ENCODE measurements at regions not wholly inside any gene's neighbourhood (a gene's known extent, or its start where the extent isn't known, plus 50 kb on each side); places are given as distances from the start of the nearest gene placed in this dataset.
A peak's percentile ranks its signal among the peaks of the same experiment; 100 is the strongest.

DNA sequence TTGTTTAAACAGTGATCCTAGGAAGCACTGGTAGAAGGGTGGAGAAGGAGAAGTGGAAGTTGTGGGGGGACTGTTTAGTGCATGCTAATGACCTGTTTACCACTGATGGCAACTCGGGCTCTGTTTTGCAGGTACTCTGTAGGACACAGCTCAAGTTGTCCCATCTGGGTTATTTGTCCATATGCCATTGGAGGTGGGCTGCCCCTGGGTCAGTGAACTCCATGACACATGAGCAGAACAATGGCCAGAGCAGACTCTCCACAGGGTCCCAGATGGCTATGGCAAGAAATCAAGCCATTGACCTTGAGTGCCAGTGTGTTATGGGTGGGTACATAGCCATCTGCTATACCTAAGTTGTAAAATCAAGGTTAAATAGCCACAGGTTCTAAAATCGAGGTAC is 175.9 kb downstream of the GAS1 start:
- no peak for TF ChIP-seq POLR2A (IDR thresholded peaks at IDR 0.05)
- TF ChIP-seq, protein P1, sequence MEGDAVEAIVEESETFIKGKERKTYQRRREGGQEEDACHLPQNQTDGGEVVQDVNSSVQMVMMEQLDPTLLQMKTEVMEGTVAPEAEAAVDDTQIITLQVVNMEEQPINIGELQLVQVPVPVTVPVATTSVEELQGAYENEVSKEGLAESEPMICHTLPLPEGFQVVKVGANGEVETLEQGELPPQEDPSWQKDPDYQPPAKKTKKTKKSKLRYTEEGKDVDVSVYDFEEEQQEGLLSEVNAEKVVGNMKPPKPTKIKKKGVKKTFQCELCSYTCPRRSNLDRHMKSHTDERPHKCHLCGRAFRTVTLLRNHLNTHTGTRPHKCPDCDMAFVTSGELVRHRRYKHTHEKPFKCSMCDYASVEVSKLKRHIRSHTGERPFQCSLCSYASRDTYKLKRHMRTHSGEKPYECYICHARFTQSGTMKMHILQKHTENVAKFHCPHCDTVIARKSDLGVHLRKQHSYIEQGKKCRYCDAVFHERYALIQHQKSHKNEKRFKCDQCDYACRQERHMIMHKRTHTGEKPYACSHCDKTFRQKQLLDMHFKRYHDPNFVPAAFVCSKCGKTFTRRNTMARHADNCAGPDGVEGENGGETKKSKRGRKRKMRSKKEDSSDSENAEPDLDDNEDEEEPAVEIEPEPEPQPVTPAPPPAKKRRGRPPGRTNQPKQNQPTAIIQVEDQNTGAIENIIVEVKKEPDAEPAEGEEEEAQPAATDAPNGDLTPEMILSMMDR (IDR thresholded peaks at IDR 0.05), result no peak
- no peaks in the 10 kb centered on the region for H3K4me1 ChIP-seq
- H3K36me3 ChIP-seq (ENCODE audit: low read depth, missing control alignments), result no peaks in the 10 kb centered on the region
- DNase-seq, result no peak
- no peak overlapping the region for H3K27ac ChIP-seq
- no peaks in the 10 kb centered on the region for H3K9me3 ChIP-seq
- intact Hi-C loops (cut with DNase I; ENCODE audit: low total_unique reads), result no loop called here
- no peak overlapping the region for H3K4me3 ChIP-seq
- 77% methylated on average over 2 of the region's 2 CpGs for WGBS, 2 donors
- no peaks in the 10 kb centered on the region for H3K27me3 ChIP-seq

DNA sequence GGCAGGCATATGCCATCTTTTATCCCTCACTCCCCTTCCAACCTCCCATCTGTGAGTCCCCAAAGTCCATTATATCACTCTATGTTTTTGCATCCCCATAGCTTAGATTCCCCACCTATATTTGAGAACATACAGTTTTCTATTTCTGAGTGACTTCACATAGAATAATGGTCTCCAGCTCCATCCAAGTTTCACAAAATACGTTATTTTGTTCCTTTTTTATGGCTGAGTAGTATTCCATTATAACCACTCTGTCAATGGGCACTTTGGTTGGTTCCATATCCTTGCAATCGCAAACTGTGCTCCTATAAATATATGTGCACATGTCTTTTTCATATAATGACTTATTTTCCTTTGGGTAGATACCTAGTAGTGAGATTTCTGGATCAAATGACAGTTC is 178.6 kb downstream of the GAS1 start:
- no peak for DNase-seq
- intact Hi-C loops (cut with DNase I; ENCODE audit: low total_unique reads), result no loop called here
- WGBS, 2 donors, result 92 to 95% methylated on average over 2 of the region's 2 CpGs
- Histone ChIP-seq H3K9me3 (no peaks in the 10 kb centered on the region), H3K4me3 (no peak overlapping the region), H3K27me3 (no peaks in the 10 kb centered on the region), H3K4me1 (no peaks in the 10 kb centered on the region), H3K27ac (no peak overlapping the region), H3K36me3 (ENCODE audit: low read depth, missing control alignments) (no peaks in the 10 kb centered on the region)
- TF ChIP-seq, protein P1 (IDR thresholded peaks at IDR 0.05), result no peak
- TF ChIP-seq POLR2A (IDR thresholded peaks at IDR 0.05), result no peak

DNA sequence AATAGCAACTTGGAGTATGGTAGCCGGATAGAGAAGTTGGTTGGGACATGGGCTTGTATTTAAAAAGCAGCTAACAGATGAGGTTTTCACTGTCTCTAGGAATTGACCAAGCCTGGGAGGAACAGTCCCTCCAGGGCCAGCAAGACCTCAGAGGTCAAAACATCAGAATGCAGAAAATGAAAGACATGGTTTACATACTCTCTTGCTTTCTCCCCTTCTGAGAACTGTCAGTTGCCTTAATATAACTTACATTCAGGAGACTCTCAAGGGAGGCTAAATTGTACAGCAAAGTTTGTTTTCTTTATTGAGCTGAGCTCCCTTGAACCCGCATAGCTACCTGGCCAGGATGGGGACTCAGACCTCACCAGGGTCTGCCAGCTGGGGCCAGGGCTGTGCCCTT is 179.3 kb downstream of the GAS1 start:
- intact Hi-C loops (cut with DNase I; ENCODE audit: low total_unique reads), result no loop called here
- WGBS, 2 donors, result 97% methylated on average over 2 of the region's 2 CpGs
- Histone ChIP-seq H3K4me1 (no peaks in the 10 kb centered on the region), H3K9me3 (no peaks in the 10 kb centered on the region), H3K27ac (no peak overlapping the region), H3K27me3 (no peaks in the 10 kb centered on the region), H3K36me3 (ENCODE audit: low read depth, missing control alignments) (no peaks in the 10 kb centered on the region), H3K4me3 (no peak overlapping the region)
- no peak for DNase-seq
- TF ChIP-seq, protein P1 (IDR thresholded peaks at IDR 0.05), result no peak
- no peak for TF ChIP-seq POLR2A (IDR thresholded peaks at IDR 0.05)

DNA sequence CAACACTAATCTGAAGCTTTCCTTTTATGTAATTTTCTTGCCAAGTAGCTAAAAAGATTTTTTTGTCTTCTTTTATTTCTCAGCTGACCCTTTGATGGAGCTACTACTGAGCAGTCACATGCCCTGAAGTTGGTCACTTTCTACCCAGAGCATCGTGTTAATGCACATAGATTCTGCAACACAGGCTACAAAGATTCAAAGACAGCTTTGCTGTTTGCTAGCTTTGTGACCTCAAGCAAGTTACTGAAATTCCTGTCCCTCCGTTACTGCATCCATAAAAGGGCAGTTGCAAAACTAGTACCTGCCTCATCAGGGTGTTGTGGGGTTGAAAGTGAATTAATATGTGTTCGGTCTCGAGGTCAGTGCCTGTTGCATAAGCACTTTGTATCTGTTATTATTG is 179.9 kb downstream of the GAS1 start:
- no peak for TF ChIP-seq POLR2A (IDR thresholded peaks at IDR 0.05)
- TF ChIP-seq, protein P1 (IDR thresholded peaks at IDR 0.05), result no peak
- H3K27ac ChIP-seq, result no peak overlapping the region
- WGBS, 2 donors, result 59 to 76% methylated on average over 4 of the region's 4 CpGs
- DNase-seq, result no peak
- intact Hi-C loops (cut with DNase I; ENCODE audit: low total_unique reads), result no loop called here
- H3K4me3 ChIP-seq, result no peak overlapping the region
- no peaks in the 10 kb centered on the region for H3K36me3 ChIP-seq (ENCODE audit: low read depth, missing control alignments)
- H3K27me3 ChIP-seq, result no peaks in the 10 kb centered on the region
- H3K9me3 ChIP-seq, result no peaks in the 10 kb centered on the region
- no peaks in the 10 kb centered on the region for H3K4me1 ChIP-seq

DNA sequence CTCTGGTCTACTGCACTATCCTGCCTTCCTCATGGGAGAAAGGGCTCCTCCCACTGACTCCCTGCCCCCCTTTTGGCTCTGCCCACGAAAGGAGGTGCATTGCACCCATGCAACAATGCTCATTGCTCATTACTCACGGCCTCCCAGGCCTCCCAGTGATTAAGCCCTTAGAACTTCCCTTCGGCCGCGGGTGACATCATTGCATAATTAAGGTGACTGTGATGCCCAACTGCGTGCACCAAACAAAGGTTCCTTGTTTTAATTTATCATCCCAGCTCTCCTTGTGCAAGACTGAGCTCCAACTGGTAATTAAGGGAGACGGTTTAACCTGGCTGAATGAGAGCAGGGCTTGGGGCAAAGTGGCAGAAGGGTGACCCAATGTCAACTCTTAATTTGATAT is 180.4 kb downstream of the GAS1 start:
- Histone ChIP-seq H3K27me3 (no peaks in the 10 kb centered on the region), H3K4me1 (no peaks in the 10 kb centered on the region), H3K36me3 (ENCODE audit: low read depth, missing control alignments) (no peaks in the 10 kb centered on the region), H3K4me3 (no peak overlapping the region), H3K27ac (no peak overlapping the region), H3K9me3 (no peaks in the 10 kb centered on the region)
- intact Hi-C loops (cut with DNase I; ENCODE audit: low total_unique reads), result no loop called here
- TF ChIP-seq, protein P1 (IDR thresholded peaks at IDR 0.05), result no peak
- no peak for TF ChIP-seq POLR2A (IDR thresholded peaks at IDR 0.05)
- peak; percentile 74 for DNase-seq
- WGBS, 2 donors, result 59 to 74% methylated on average over 7 of the region's 7 CpGs
